K562 (cell line): ENCODE measurements at regions not wholly inside any gene's neighbourhood (a gene's known extent, or its start where the extent isn't known, plus 50 kb on each side); places are given as distances from the start of the nearest gene placed in this dataset.

Source experiments
- ATAC-seq: fragments of 200-7000 bp; cut with Tn5 transposase; 3 replicates; pipeline ENCODE4 v1.9.1; 2020; ENCODE audit warnings: moderate library complexity
- BruUV-seq: library from RNA; stranded (reverse); fragments of 400-500 nt; replicated peaks from 2 replicates; lab custom pipeline; 2021; lab: Mats Ljungman, UMichigan
- CTCF ChIA-PET: fragments of 300-600 bp; formaldehyde crosslinking; extraction: SDS; loops from one replicate; lab custom pipeline; 2021; ENCODE audit warnings: low intra/inter-chr PET ratio; lab: Yijun Ruan, JAX
- POLR2A ChIA-PET: fragments of 300-600, 350-650 bp; sonication (Branson Sonifier 250); formaldehyde crosslinking; extraction: SDS; loops from one replicate; lab custom pipeline; 2021; ENCODE audit warnings: antibody characterized with exemption, inconsistent platforms; lab: Yijun Ruan, JAX
- DNase-seq, 4 experiments: peaks; one replicate each; pipeline versions ENCODE4 v3.0.0 to v3.0.0-alpha.2; 2011 to 2018; ENCODE audit warnings: low spot score in 3 of 4, mixed read lengths in 3 of 4; ENCODE audit errors: extremely low read depth in 1 of 4
- FAIRE-seq: peaks from 2 replicates; lab custom pipeline; 2011; peaks lifted over from hg19 to GRCh38; lab: Jason Lieb, UNC
- H2AFZ ChIP-seq: 2 replicates; pipeline ENCODE4 v1.6.0; 2011; ENCODE audit warnings: low read depth, low read length, control low read depth, inconsistent platforms
- H3K27ac ChIP-seq: fragments of 200-600 bp; 3 replicates; pipeline ENCODE4 v1.8.0; 2011; ENCODE audit warnings: low read depth, mild to moderate bottlenecking, control low read depth, inconsistent platforms, low read length, moderate library complexity, mixed read lengths; ENCODE audit errors: extremely low read depth
- H3K27me3 ChIP-seq, 2 experiments: fragments of 300-600 bp in 1 of 2; 2 replicates in 1 of 2; 3 replicates in 1 of 2; pipeline versions ENCODE4 v1.6.0 to v1.8.0; 2011; ENCODE audit warnings: inconsistent platforms in 2 of 2, low read length in 2 of 2, mild to moderate bottlenecking in 1 of 2, mixed read lengths in 1 of 2, moderate library complexity in 1 of 2; ENCODE audit not compliant: control insufficient read depth in 2 of 2, insufficient read depth in 2 of 2
- H3K36me3 ChIP-seq: fragments of 300-600 bp; 3 replicates; pipeline ENCODE4 v1.8.0; 2011; ENCODE audit warnings: mild to moderate bottlenecking, low read length, inconsistent platforms; ENCODE audit not compliant: control insufficient read depth, insufficient read depth
- H3K4me1 ChIP-seq, 2 experiments: fragments of 200-600 bp in 1 of 2; replicated peaks in 1 of 2; 2 replicates in 1 of 2; 3 replicates in 1 of 2; pipeline versions ENCODE4 v1.5.1 to v1.8.0; 2011; ENCODE audit warnings: inconsistent platforms in 2 of 2, low read length in 2 of 2, mild to moderate bottlenecking in 1 of 2, mixed read lengths in 1 of 2, moderate library complexity in 1 of 2; ENCODE audit not compliant: control insufficient read depth in 2 of 2, insufficient read depth in 2 of 2
- H3K4me2 ChIP-seq: 2 replicates; pipeline ENCODE4 v1.6.1; 2011; ENCODE audit warnings: low read length, control low read depth, inconsistent platforms, mixed read lengths; ENCODE audit not compliant: insufficient read depth
- H3K4me3 ChIP-seq: fragments of 200-600 bp; sonication (generic), shearing (Covaris generic); 2 replicates; pipeline ENCODE4 v1.5.1; 2016; ENCODE audit warnings: control low read depth, inconsistent platforms
- H3K79me2 ChIP-seq: fragments of 200-600 bp; 3 replicates; pipeline ENCODE4 v1.8.0; 2011; ENCODE audit warnings: low read length, inconsistent platforms; ENCODE audit not compliant: control insufficient read depth, insufficient read depth
- H3K9ac ChIP-seq, 2 experiments: 2 replicates each; pipeline versions ENCODE4 v1.6.0 to v1.6.1; 2011; ENCODE audit warnings: low read depth in 2 of 2, low read length in 2 of 2, control low read depth in 1 of 2, inconsistent platforms in 1 of 2, mild to moderate bottlenecking in 1 of 2, mixed read lengths in 1 of 2; ENCODE audit not compliant: insufficient read depth in 1 of 2
- H3K9me1 ChIP-seq: one replicate; pipeline ENCODE4 v1.6.0; 2011; ENCODE audit warnings: inconsistent platforms, mild to moderate bottlenecking, low read length, moderate library complexity; ENCODE audit not compliant: control insufficient read depth, insufficient read depth
- H3K9me3 ChIP-seq: replicated peaks from 2 replicates; pipeline ENCODE4 v1.5.1; 2011; ENCODE audit warnings: low read depth, low read length, inconsistent platforms; ENCODE audit not compliant: control insufficient read depth, insufficient read depth
- H4K20me1 ChIP-seq: replicated peaks from 2 replicates; pipeline ENCODE4 v1.6.1; 2011; ENCODE audit warnings: low read length, inconsistent platforms, mixed read lengths; ENCODE audit not compliant: control insufficient read depth, insufficient read depth
- ATF7 ChIP-seq: fragments of 450-650 bp; IDR thresholded peaks from 2 replicates; pipeline ENCODE4 v1.7.1; 2014; ENCODE audit warnings: mild to moderate bottlenecking, moderate library complexity
- CAMTA2 ChIP-seq: fragments of 250-450 bp; sonication (Bioruptor Pico); conservative IDR thresholded peaks from 2 replicates; pipeline ENCODE4 v1.5.1; 2022
- FOXP1 ChIP-seq: sonication (generic); formaldehyde crosslinking; IDR thresholded peaks from 2 replicates; pipeline ENCODE4 v1.8.0; 2022; ENCODE audit warnings: mild to moderate bottlenecking, missing genetic modification reagents
- GATAD2A ChIP-seq: fragments of 450-650 bp; IDR thresholded peaks from 2 replicates; pipeline ENCODE4 v1.6.1; 2017
- ILK ChIP-seq: fragments of 450-650 bp; IDR thresholded peaks from 2 replicates; pipeline ENCODE4 v1.6.1; 2016; ENCODE audit warnings: missing genetic modification characterization, low read depth, mild to moderate bottlenecking, missing compliant biosample characterization, moderate library complexity, borderline replicate concordance
- KLF13 ChIP-seq: fragments of 450-650 bp; IDR thresholded peaks from 2 replicates; pipeline ENCODE4 v1.6.1; 2016; ENCODE audit warnings: missing genetic modification characterization, low read depth, mild to moderate bottlenecking, missing compliant biosample characterization, moderate library complexity, borderline replicate concordance
- MCM2 ChIP-seq: fragments of 450-650 bp; IDR thresholded peaks from 2 replicates; pipeline ENCODE4 v1.6.1; 2017; ENCODE audit warnings: low read depth, mild to moderate bottlenecking
- PCBP1 ChIP-seq: fragments of 200-400 bp; formaldehyde crosslinking; IDR thresholded peaks from 2 replicates; pipeline ENCODE4 v1.6.1; 2018; ENCODE audit warnings: mild to moderate bottlenecking, low read depth, low read length; ENCODE audit not compliant: poor library complexity, severe bottlenecking
- PYGO2 ChIP-seq: fragments of 450-650 bp; IDR thresholded peaks from 2 replicates; pipeline ENCODE4 v1.6.1; 2016; ENCODE audit warnings: mild to moderate bottlenecking, missing genetic modification characterization, moderate library complexity, missing compliant biosample characterization
- SIN3A ChIP-seq, 2 experiments: fragments of 150-350 bp in 1 of 2; IDR thresholded peaks; 2 replicates each; pipeline ENCODE4 v1.6.1; 2011 to 2016; ENCODE audit warnings: borderline replicate concordance in 2 of 2, low read depth in 2 of 2, low read length in 2 of 2, mild to moderate bottlenecking in 2 of 2, moderate library complexity in 2 of 2; ENCODE audit not compliant: control insufficient read depth in 1 of 2
- SMARCC2 ChIP-seq: fragments of 450-650 bp; IDR thresholded peaks from 2 replicates; pipeline ENCODE4 v1.6.1; 2017; ENCODE audit warnings: antibody characterized with exemption, moderate library complexity, mild to moderate bottlenecking, low read depth
- ZNF224 ChIP-seq: sonication (generic); formaldehyde crosslinking; IDR thresholded peaks from 2 replicates; pipeline ENCODE4 v1.8.0; 2022; ENCODE audit warnings: mild to moderate bottlenecking, missing genetic modification reagents
- WGBS: fragments of 100-300 bp; shearing (Covaris generic); methylation state at CpG from one replicate; pipeline ENCODE4 v1.1.6; 2016; ENCODE audit warnings: low coverage, mixed read lengths; ENCODE audit not compliant: insufficient coverage; ENCODE audit errors: missing lambda C conversion rate; 5-methylcytosine and 5-hydroxymethylcytosine counted together
- in situ Hi-C: fragments of 300-500 bp; cut with MboI; formaldehyde crosslinking; loops from 4 replicates; pipeline ENCODE4 v1.15.0; 2018; ENCODE audit warnings: inconsistent platforms, mixed read lengths
- intact Hi-C: fragments of 100-400 bp; cut with micrococcal nuclease; formaldehyde crosslinking; loops from 2 replicates; pipeline ENCODE4 v1.14.2; 2022
- TF ChIP-seq, protein P1 (sequence below): sonication (generic); formaldehyde crosslinking; IDR thresholded peaks from 2 replicates; pipeline ENCODE4 v1.8.0; 2022; ENCODE audit warnings: mild to moderate bottlenecking, missing genetic modification reagents
- TF ChIP-seq, protein P2 (sequence below): fragments of 450-650 bp; formaldehyde crosslinking; IDR thresholded peaks from 2 replicates; pipeline ENCODE4 v1.4.0; 2020; ENCODE audit warnings: mild to moderate bottlenecking, moderate library complexity

- WGBS, result 0% methylated on average over 2 of the region's 2 CpGs
- H3K9me3 ChIP-seq, result no peaks in the 10 kb centered on the region; the same call in 1 of the 2 replicates
These were observed 268.3 kb downstream of the CDH11 start for GRCh38 chr16:64853551-64853950.

More at GRCh38 chr16:64853551-64853950, 268.3 kb downstream of the CDH11 start:
- H3K79me2 ChIP-seq, result no peaks in the 10 kb centered on the region
- FAIRE-seq, result no peak
- no peak overlapping the region for H3K4me3 ChIP-seq
- no TSS peak for BruUV-seq
- DNase-seq, result no peak
- TF ChIP-seq, protein P1, sequence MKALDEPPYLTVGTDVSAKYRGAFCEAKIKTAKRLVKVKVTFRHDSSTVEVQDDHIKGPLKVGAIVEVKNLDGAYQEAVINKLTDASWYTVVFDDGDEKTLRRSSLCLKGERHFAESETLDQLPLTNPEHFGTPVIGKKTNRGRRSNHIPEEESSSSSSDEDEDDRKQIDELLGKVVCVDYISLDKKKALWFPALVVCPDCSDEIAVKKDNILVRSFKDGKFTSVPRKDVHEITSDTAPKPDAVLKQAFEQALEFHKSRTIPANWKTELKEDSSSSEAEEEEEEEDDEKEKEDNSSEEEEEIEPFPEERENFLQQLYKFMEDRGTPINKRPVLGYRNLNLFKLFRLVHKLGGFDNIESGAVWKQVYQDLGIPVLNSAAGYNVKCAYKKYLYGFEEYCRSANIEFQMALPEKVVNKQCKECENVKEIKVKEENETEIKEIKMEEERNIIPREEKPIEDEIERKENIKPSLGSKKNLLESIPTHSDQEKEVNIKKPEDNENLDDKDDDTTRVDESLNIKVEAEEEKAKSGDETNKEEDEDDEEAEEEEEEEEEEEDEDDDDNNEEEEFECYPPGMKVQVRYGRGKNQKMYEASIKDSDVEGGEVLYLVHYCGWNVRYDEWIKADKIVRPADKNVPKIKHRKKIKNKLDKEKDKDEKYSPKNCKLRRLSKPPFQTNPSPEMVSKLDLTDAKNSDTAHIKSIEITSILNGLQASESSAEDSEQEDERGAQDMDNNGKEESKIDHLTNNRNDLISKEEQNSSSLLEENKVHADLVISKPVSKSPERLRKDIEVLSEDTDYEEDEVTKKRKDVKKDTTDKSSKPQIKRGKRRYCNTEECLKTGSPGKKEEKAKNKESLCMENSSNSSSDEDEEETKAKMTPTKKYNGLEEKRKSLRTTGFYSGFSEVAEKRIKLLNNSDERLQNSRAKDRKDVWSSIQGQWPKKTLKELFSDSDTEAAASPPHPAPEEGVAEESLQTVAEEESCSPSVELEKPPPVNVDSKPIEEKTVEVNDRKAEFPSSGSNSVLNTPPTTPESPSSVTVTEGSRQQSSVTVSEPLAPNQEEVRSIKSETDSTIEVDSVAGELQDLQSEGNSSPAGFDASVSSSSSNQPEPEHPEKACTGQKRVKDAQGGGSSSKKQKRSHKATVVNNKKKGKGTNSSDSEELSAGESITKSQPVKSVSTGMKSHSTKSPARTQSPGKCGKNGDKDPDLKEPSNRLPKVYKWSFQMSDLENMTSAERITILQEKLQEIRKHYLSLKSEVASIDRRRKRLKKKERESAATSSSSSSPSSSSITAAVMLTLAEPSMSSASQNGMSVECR (CRISPR knock-in tag), result no peak
- TF ChIP-seq ATF7, result no peak
- no peak for TF ChIP-seq CAMTA2 (CRISPR knock-in tag)
- TF ChIP-seq, protein P2, sequence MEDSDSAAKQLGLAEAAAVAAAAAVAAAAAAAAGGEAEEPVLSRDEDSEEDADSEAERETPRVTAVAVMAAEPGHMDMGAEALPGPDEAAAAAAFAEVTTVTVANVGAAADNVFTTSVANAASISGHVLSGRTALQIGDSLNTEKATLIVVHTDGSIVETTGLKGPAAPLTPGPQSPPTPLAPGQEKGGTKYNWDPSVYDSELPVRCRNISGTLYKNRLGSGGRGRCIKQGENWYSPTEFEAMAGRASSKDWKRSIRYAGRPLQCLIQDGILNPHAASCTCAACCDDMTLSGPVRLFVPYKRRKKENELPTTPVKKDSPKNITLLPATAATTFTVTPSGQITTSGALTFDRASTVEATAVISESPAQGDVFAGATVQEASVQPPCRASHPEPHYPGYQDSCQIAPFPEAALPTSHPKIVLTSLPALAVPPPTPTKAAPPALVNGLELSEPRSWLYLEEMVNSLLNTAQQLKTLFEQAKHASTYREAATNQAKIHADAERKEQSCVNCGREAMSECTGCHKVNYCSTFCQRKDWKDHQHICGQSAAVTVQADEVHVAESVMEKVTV (CRISPR knock-in tag), result no peak
- no peak for TF ChIP-seq SIN3A (IDR thresholded peaks at IDR 0.05; ENCODE audit: borderline replicate concordance in 2 of 2, control insufficient read depth in 1 of 2, low read depth in 2 of 2, low read length in 2 of 2)
- no peak for TF ChIP-seq ILK (tag)
- no peak for TF ChIP-seq PCBP1
- TF ChIP-seq ZNF224 (CRISPR knock-in tag), result no peak
- TF ChIP-seq MCM2, result no peak
- TF ChIP-seq KLF13 (tag), result no peak
- TF ChIP-seq GATAD2A, result no peak
- no peak for TF ChIP-seq PYGO2
- no peak for TF ChIP-seq SMARCC2
- TF ChIP-seq FOXP1 (CRISPR knock-in tag), result no peak
- H2AFZ ChIP-seq, result no peak overlapping the region
- POLR2A ChIA-PET, result interaction anchor here (0.6 kb wide), 1 partner anchor 1153 kb away, joined by 3 read pairs; no protein-coding TSS in a partner anchor
- H3K27ac ChIP-seq, result no peak overlapping the region
- intact Hi-C loops, result no loop called here
- no peaks in the 10 kb centered on the region for H3K36me3 ChIP-seq
- no peaks in the 10 kb centered on the region for H4K20me1 ChIP-seq
- in situ Hi-C loops, result no loop called here
- H3K4me2 ChIP-seq, result no peak overlapping the region
- no peak for ATAC-seq
- no peaks in the 10 kb centered on the region for H3K9me1 ChIP-seq
- no peak overlapping the region for H3K9ac ChIP-seq
- CTCF ChIA-PET, result no interaction called here
- H3K4me1 ChIP-seq, result no peaks in the 10 kb centered on the region
- no peaks in the 10 kb centered on the region for H3K27me3 ChIP-seq
